DOHH2 (cell line): ENCODE measurements at regions not wholly inside any gene's neighbourhood (a gene's known extent, or its start where the extent isn't known, plus 50 kb on each side); places are given as distances from the start of the nearest gene placed in this dataset.

ENCODE experiments used
- H3F3A ChIP-seq: fragments of 200-600 bp; sonication (generic), shearing (Covaris generic); 2 replicates; pipeline ENCODE4 v1.6.0; 2016; ENCODE audit warnings: antibody characterized with exemption, mild to moderate bottlenecking; ENCODE audit not compliant: control insufficient read depth, insufficient read depth
- H3K27ac ChIP-seq: fragments of 200-600 bp; sonication (generic); 2 replicates; pipeline ENCODE4 v1.5.1; 2014; ENCODE audit warnings: low read depth, mild to moderate bottlenecking, low read length, moderate library complexity
- H3K27me3 ChIP-seq: fragments of 200-600 bp; sonication (generic); 2 replicates; pipeline ENCODE4 v1.6.1; 2014; ENCODE audit warnings: mild to moderate bottlenecking, low read length, mixed read lengths; ENCODE audit not compliant: control insufficient read depth
- H3K36me3 ChIP-seq: fragments of 200-600 bp; sonication (generic); 2 replicates; pipeline ENCODE4 v1.6.1; 2014; ENCODE audit warnings: mild to moderate bottlenecking, low read length, moderate library complexity, mixed read lengths; ENCODE audit not compliant: control insufficient read depth
- H3K4me1 ChIP-seq: fragments of 200-600 bp; sonication (generic); 2 replicates; pipeline ENCODE4 v1.6.1; 2014; ENCODE audit warnings: mild to moderate bottlenecking, low read length, mixed read lengths; ENCODE audit not compliant: control insufficient read depth
- H3K4me2 ChIP-seq: fragments of 200-600 bp; sonication (generic); 2 replicates; pipeline ENCODE4 v1.6.0; 2014; ENCODE audit warnings: mild to moderate bottlenecking, low read length, moderate library complexity
- H3K4me3 ChIP-seq: fragments of 200-600 bp; sonication (generic); 2 replicates; pipeline ENCODE4 v1.5.1; 2014; ENCODE audit warnings: mild to moderate bottlenecking, low read length, mixed read lengths
- H3K79me2 ChIP-seq: fragments of 200-600 bp; sonication (generic); 2 replicates; pipeline ENCODE4 v1.6.1; 2014; ENCODE audit warnings: mild to moderate bottlenecking, low read length, mixed read lengths; ENCODE audit not compliant: control insufficient read depth
- H3K9me2 ChIP-seq: fragments of 200-600 bp; sonication (generic); replicated peaks from 2 replicates; pipeline ENCODE4 v1.6.1; 2014; ENCODE audit warnings: mild to moderate bottlenecking, low read length, mixed read lengths; ENCODE audit not compliant: control insufficient read depth
- H3K9me3 ChIP-seq: fragments of 200-600 bp; sonication (generic); 2 replicates; pipeline ENCODE4 v1.6.1; 2014; ENCODE audit warnings: antibody characterized with exemption, low read length, mixed read lengths; ENCODE audit not compliant: control insufficient read depth, insufficient read depth
- H4K20me1 ChIP-seq: fragments of 200-600 bp; sonication (generic); 2 replicates; pipeline ENCODE4 v1.6.0; 2014; ENCODE audit warnings: low read depth, mild to moderate bottlenecking, antibody characterized with exemption, low read length, moderate library complexity; ENCODE audit not compliant: control insufficient read depth, insufficient read depth
- EZH2phosphoT487 ChIP-seq: fragments of 200-600 bp; sonication (generic); IDR thresholded peaks from 2 replicates; pipeline ENCODE4 v1.6.1; 2017; ENCODE audit warnings: borderline replicate concordance, mild to moderate bottlenecking, antibody characterized with exemption, low read length, moderate library complexity, mixed read lengths
- TF ChIP-seq, protein P1 (sequence below): fragments of 200-600 bp; sonication (generic); IDR thresholded peaks from one replicate; pipeline ENCODE4 v1.5.1; 2014; ENCODE audit warnings: antibody characterized with exemption, mild to moderate bottlenecking, low read depth, low read length; ENCODE audit not compliant: poor library complexity, severe bottlenecking

DNA sequence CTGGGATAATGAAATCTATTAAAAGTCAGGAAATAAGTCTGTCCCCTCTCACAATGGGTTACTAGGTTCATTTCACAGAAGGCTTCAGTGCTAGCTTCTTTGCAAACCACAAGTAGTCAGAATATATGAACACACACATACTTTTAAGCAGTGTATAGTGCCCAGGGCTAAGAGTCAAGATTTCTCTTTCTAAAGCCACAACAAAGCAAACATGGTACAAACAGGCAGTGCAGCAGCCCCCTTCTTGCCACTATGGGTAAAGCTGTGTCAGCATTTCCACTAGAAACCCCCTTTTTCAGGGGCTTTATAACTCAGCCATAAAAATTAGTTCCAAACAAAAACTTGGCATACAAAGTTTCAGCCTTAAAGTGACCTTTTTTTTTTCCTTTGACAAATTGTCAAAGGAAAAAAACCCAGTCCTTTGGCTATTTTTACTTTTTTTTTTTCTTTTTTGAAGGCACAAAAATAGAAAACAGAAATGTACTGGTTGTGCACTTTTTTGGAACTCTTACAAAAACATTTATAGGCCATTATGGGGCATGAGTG is 315.4 kb downstream of the LMO4 start:
- H3K4me2 ChIP-seq = no peak overlapping the region
- no peaks in the 10 kb centered on the region for H3K27me3 ChIP-seq
- no peaks in the 10 kb centered on the region for H4K20me1 ChIP-seq
- no peaks in the 10 kb centered on the region for H3K9me3 ChIP-seq
- H3K4me3 ChIP-seq = no peak overlapping the region
- no peaks in the 10 kb centered on the region for H3F3A ChIP-seq
- TF ChIP-seq EZH2phosphoT487 = no peak
- H3K9me2 ChIP-seq = no peaks in the 10 kb centered on the region
- no peaks in the 10 kb centered on the region; the same call in 1 of the 2 replicates for H3K4me1 ChIP-seq
- no peak overlapping the region for H3K27ac ChIP-seq
- H3K36me3 ChIP-seq = no peaks in the 10 kb centered on the region
- no peaks in the 10 kb centered on the region for H3K79me2 ChIP-seq

DNA sequence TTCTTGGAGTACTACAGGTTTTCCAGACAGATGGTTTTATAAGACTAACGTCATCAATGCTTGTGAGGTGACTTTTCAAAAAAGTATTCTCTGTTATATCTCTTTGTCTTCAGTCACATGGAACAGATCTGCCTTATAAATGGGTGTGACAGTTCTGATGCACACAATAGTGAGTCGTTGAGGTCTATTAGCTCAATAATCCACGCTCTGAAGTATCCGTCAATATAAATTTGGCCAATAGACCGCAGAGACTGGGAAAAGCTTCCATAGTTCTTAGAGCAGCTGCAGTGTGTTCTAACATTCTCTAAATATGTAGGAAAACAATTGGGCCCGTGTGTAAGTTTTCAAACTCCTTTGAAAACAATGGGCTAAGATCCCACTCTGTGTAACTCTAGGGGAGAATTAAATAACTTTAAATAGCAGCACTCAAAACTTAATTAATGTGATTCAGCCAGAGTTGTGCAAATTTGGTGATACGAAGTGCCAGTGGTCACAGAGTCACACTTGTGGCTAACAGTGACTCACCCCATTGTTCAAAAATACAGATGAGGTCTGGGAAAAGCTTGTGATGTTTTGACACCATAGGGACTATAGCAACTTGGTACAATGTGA is 316.0 kb downstream of the LMO4 start:
- TF ChIP-seq, protein P1, sequence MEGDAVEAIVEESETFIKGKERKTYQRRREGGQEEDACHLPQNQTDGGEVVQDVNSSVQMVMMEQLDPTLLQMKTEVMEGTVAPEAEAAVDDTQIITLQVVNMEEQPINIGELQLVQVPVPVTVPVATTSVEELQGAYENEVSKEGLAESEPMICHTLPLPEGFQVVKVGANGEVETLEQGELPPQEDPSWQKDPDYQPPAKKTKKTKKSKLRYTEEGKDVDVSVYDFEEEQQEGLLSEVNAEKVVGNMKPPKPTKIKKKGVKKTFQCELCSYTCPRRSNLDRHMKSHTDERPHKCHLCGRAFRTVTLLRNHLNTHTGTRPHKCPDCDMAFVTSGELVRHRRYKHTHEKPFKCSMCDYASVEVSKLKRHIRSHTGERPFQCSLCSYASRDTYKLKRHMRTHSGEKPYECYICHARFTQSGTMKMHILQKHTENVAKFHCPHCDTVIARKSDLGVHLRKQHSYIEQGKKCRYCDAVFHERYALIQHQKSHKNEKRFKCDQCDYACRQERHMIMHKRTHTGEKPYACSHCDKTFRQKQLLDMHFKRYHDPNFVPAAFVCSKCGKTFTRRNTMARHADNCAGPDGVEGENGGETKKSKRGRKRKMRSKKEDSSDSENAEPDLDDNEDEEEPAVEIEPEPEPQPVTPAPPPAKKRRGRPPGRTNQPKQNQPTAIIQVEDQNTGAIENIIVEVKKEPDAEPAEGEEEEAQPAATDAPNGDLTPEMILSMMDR = no peak
- no peak for TF ChIP-seq EZH2phosphoT487
- H4K20me1 ChIP-seq = no peaks in the 10 kb centered on the region
- no peaks in the 10 kb centered on the region for H3K9me3 ChIP-seq
- no peaks in the 10 kb centered on the region for H3F3A ChIP-seq
- no peaks in the 10 kb centered on the region for H3K79me2 ChIP-seq
- no peak overlapping the region for H3K27ac ChIP-seq
- no peak overlapping the region for H3K4me3 ChIP-seq
- H3K27me3 ChIP-seq = no peaks in the 10 kb centered on the region
- no peaks in the 10 kb centered on the region for H3K9me2 ChIP-seq
- no peaks in the 10 kb centered on the region; the same call in 1 of the 2 replicates for H3K4me1 ChIP-seq
- H3K36me3 ChIP-seq = no peaks in the 10 kb centered on the region
- H3K4me2 ChIP-seq = no peak overlapping the region

DNA sequence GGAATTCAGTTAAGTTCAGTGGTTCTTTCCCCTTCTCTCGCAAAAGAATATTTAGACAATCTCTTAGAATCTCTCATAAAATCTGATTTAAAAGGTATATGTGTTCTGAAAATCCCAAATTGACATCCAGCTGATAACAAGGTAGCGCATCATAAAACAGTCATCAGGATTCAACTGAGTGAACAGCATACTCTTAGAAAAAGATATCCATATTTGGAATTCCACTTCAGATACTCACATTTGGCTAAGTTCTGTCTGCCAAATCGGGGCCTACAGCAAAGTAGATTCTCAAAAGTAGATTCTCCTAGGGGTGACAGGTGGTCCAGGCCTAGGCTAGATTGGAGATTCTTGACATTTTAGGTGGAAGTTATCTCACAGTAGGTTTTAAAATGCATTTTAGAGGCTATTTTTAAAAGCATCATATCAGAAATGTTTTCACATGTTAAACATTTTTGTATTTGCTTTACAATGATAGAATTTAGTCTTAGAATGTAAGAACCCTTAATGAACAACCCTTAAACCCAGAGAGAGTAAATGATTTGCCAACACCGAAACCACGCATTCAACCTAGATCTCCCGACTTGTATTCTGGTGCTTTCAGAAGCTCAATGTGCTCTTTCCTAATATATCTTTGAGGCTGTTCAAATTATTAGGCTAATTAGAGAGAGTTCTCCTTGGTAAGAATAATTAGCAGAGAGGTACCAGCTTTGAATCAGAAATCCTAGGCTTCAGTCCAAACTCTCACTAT is 318.9 kb downstream of the LMO4 start:
- H3K4me1 ChIP-seq = no peaks in the 10 kb centered on the region; the same call in 1 of the 2 replicates
- no peak overlapping the region for H3K4me3 ChIP-seq
- H4K20me1 ChIP-seq = no peaks in the 10 kb centered on the region
- no peaks in the 10 kb centered on the region for H3K27me3 ChIP-seq
- no peaks in the 10 kb centered on the region for H3K9me2 ChIP-seq
- no peaks in the 10 kb centered on the region for H3K36me3 ChIP-seq
- no peaks in the 10 kb centered on the region for H3K79me2 ChIP-seq
- H3K4me2 ChIP-seq = no peak overlapping the region
- no peak overlapping the region for H3K27ac ChIP-seq
- no peaks in the 10 kb centered on the region for H3K9me3 ChIP-seq
- TF ChIP-seq, protein P1 = no peak
- TF ChIP-seq EZH2phosphoT487 = no peak
- no peaks in the 10 kb centered on the region for H3F3A ChIP-seq
